ENCODE measurements at regions not wholly inside any gene's neighbourhood (a gene's known extent, or its start where the extent isn't known, plus 50 kb on each side); places are given as distances from the start of the nearest gene placed in this dataset.
"Not testable (repeated sequence)": the region's sequence is repeated elsewhere in the genome, so short reads cannot be mapped to it uniquely, and the experiment has no call there.

- DNase-seq (ENCODE audit: low read depth, low spot score) = no peak
Observed at GRCh38 chr7:130945411-130945811, 211.4 kb upstream of the KLF14 start.

GRCh38 chr7:130946114-130946513, 212.1 kb upstream of the KLF14 start:
- no peak for DNase-seq (ENCODE audit: low read depth, low spot score)

- no peak for DNase-seq (ENCODE audit: low read depth, low spot score)
Observed at GRCh38 chr7:130947792-130948580, 214.0 kb upstream of the KLF14 start.

- DNase-seq (ENCODE audit: low read depth, low spot score) = no peak
Observed at GRCh38 chr7:130948822-130949221, 214.8 kb upstream of the KLF14 start.

GRCh38 chr7:130949550-130949949, 215.5 kb upstream of the KLF14 start:
- DNase-seq (ENCODE audit: low read depth, low spot score) = no peak

- DNase-seq (ENCODE audit: low read depth, low spot score) = no peak
Observed at GRCh38 chr7:130950054-130950453, 216.0 kb upstream of the KLF14 start.

GRCh38 chr7:130950741-130951140, 216.7 kb upstream of the KLF14 start:
- no peak for DNase-seq (ENCODE audit: low read depth, low spot score)

- DNase-seq (ENCODE audit: low read depth, low spot score) = no peak
Observed at GRCh38 chr7:130951303-130951975, 217.4 kb upstream of the KLF14 start.

GRCh38 chr7:130951976-130952876, 218.2 kb upstream of the KLF14 start:
- DNase-seq (ENCODE audit: low read depth, low spot score) = no peak

GRCh38 chr7:130953196-130953595, 219.2 kb upstream of the KLF14 start:
- no peak for DNase-seq (ENCODE audit: low read depth, low spot score)

GRCh38 chr7:130954918-130955564, 221.0 kb upstream of the KLF14 start:
- DNase-seq (ENCODE audit: low read depth, low spot score) = no peak

GRCh38 chr7:130955565-130955919, 221.5 kb upstream of the KLF14 start:
- DNase-seq (ENCODE audit: low read depth, low spot score) = no peak

- DNase-seq (ENCODE audit: low read depth, low spot score) = no peak
Observed at GRCh38 chr7:130956417-130957136, 222.6 kb upstream of the KLF14 start.

- DNase-seq (ENCODE audit: low read depth, low spot score) = no peak
Observed at GRCh38 chr7:130957137-130957513, 223.1 kb upstream of the KLF14 start.

- DNase-seq (ENCODE audit: low read depth, low spot score) = not testable (repeated sequence)
Observed at GRCh38 chr7:130957722-130958435, 223.9 kb upstream of the KLF14 start.

- DNase-seq (ENCODE audit: low read depth, low spot score) = no peak
Observed at GRCh38 chr7:130958846-130959245, 224.8 kb upstream of the KLF14 start.

GRCh38 chr7:130959743-130960207, 225.8 kb upstream of the KLF14 start:
- DNase-seq (ENCODE audit: low read depth, low spot score) = no peak

- no peak for DNase-seq (ENCODE audit: low read depth, low spot score)
Observed at GRCh38 chr7:130960208-130960988, 226.4 kb upstream of the KLF14 start.

- DNase-seq (ENCODE audit: low read depth, low spot score) = peak; percentile 59
Observed at GRCh38 chr7:130961128-130961601, 227.2 kb upstream of the KLF14 start.

Measured in activated naive CD8-positive, alpha-beta T cell treated with anti-CD3 and anti-CD28 coated beads, Interleukin-2, amount 50 U/mL, for 16 hours (primary cell).